Type B pancreatic cell (in vitro differentiated cells): ENCODE measurements at regions not wholly inside any gene's neighbourhood (a gene's known extent, or its start where the extent isn't known, plus 50 kb on each side); places are given as distances from the start of the nearest gene placed in this dataset.

ENCODE experiments used
- DNase-seq: peaks from one replicate; pipeline ENCODE4 v3.0.0; 2021; ENCODE audit warnings: mixed read lengths; ENCODE audit not compliant: unreplicated experiment; ENCODE audit errors: extremely low spot score
- H3K27ac Mint-ChIP-seq: 2 replicates; pipeline ENCODE4 v1.8.0; 2021; ENCODE audit warnings: mild to moderate bottlenecking, mixed read lengths
- H3K27me3 Mint-ChIP-seq: 2 replicates; pipeline ENCODE4 v1.8.0; 2021; ENCODE audit warnings: mixed read lengths
- H3K36me3 Mint-ChIP-seq: 2 replicates; pipeline ENCODE4 v1.8.0; 2021; ENCODE audit warnings: mixed read lengths
- H3K4me1 Mint-ChIP-seq: one replicate; pipeline ENCODE4 v1.8.0; 2021; ENCODE audit warnings: mixed read lengths; ENCODE audit not compliant: unreplicated experiment
- H3K4me3 Mint-ChIP-seq: 2 replicates; pipeline ENCODE4 v1.8.0; 2021; ENCODE audit warnings: mild to moderate bottlenecking, mixed read lengths
- H3K9me3 Mint-ChIP-seq: 2 replicates; pipeline ENCODE4 v1.8.0; 2021; ENCODE audit warnings: mixed read lengths
- TF ChIP-seq, protein P1 (sequence below): fragments of 200-600 bp; sonication (generic); conservative IDR thresholded peaks from 2 replicates; pipeline ENCODE4 v1.5.0; 2021; ENCODE audit warnings: antibody characterized with exemption, mild to moderate bottlenecking

DNA sequence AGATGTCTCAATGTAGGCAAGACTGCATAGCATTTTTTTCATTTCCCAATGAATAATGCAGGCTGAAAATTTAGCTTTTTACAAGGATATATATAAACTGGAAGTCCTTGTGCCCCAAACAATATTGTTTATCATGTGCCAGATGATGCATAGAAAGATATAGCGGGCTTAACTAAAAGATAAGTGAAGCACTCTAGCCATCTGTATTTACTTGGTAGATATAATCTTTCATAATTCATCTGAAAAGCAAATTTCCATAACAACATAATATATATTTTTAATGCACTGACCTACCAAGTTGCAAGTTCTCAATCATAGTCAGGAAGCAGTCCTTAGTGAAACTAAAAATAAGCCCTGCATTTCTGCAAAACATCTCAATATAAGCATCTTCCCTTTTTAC is 653.3 kb downstream of the NLGN4X start:
- no peaks in the 10 kb centered on the region for H3K36me3 Mint-ChIP-seq
- no peak overlapping the region for H3K4me3 Mint-ChIP-seq
- no peaks in the 10 kb centered on the region for H3K4me1 Mint-ChIP-seq
- DNase-seq: no peak
- no peaks in the 10 kb centered on the region for H3K9me3 Mint-ChIP-seq
- no peaks in the 10 kb centered on the region for H3K27me3 Mint-ChIP-seq
- TF ChIP-seq, protein P1, sequence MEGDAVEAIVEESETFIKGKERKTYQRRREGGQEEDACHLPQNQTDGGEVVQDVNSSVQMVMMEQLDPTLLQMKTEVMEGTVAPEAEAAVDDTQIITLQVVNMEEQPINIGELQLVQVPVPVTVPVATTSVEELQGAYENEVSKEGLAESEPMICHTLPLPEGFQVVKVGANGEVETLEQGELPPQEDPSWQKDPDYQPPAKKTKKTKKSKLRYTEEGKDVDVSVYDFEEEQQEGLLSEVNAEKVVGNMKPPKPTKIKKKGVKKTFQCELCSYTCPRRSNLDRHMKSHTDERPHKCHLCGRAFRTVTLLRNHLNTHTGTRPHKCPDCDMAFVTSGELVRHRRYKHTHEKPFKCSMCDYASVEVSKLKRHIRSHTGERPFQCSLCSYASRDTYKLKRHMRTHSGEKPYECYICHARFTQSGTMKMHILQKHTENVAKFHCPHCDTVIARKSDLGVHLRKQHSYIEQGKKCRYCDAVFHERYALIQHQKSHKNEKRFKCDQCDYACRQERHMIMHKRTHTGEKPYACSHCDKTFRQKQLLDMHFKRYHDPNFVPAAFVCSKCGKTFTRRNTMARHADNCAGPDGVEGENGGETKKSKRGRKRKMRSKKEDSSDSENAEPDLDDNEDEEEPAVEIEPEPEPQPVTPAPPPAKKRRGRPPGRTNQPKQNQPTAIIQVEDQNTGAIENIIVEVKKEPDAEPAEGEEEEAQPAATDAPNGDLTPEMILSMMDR: no peak
- no peak overlapping the region for H3K27ac Mint-ChIP-seq

- H3K36me3 Mint-ChIP-seq: no peaks in the 10 kb centered on the region
- no peaks in the 10 kb centered on the region for H3K9me3 Mint-ChIP-seq
- TF ChIP-seq, protein P1: no peak
- no peak for DNase-seq
- H3K4me3 Mint-ChIP-seq: no peak overlapping the region
- no peaks in the 10 kb centered on the region for H3K27me3 Mint-ChIP-seq
- no peak overlapping the region for H3K27ac Mint-ChIP-seq
- H3K4me1 Mint-ChIP-seq: no peaks in the 10 kb centered on the region
These were observed 659.7 kb downstream of the NLGN4X start for GRCh38 chrX:5568934-5569333.

DNA sequence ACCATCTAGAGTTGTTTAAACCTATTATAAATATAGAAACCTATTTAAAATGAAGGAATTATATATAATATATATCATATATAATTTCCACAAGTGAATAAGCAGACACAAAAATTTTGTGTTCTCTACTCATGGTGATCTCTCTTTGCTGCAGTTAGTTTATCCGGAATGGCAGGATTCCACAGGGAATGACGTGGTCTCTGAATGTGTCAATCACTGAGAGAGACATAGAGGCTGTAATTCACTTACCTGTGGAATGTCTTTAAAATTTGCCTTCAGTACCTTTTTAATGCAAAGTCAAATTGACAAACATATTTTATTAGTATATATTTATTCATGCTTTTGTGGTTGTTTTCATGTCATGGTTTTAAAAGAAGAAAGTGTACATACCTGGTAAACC is 669.3 kb downstream of the NLGN4X start:
- Mint-ChIP-seq H3K4me3 (no peak overlapping the region), H3K36me3 (peaks cover 4% of the 10 kb centered on the region), H3K9me3 (peaks cover 24% of the 10 kb centered on the region), H3K27ac (peak overlapping the region; percentile 32), H3K27me3 (no peaks in the 10 kb centered on the region), H3K4me1 (no peaks in the 10 kb centered on the region)
- TF ChIP-seq, protein P1: no peak
- no peak for DNase-seq

DNA sequence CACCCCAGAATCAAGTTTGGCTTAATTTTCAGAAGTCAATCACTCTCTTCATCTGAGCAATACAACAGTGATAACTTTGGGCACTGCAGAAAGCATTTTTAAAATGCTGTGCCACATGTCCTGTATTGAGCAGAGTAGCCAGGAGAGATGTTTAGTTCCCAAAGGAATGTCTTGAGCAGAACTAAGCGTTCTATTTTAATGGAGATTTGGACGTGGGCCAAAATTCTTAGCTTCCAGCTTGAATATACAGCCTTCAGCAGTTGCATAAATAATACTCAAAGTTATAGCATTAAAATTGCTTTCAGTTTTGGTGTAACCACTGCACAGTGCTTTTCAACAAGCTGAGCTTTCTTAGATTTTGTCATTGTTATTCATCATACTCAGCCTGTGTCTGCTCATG is 679.2 kb downstream of the NLGN4X start:
- DNase-seq: no peak
- peaks cover 2% of the 10 kb centered on the region for H3K27me3 Mint-ChIP-seq
- no peak overlapping the region for H3K4me3 Mint-ChIP-seq
- no peaks in the 10 kb centered on the region for H3K4me1 Mint-ChIP-seq
- H3K36me3 Mint-ChIP-seq: no peaks in the 10 kb centered on the region
- TF ChIP-seq, protein P1: no peak
- no peaks in the 10 kb centered on the region for H3K9me3 Mint-ChIP-seq
- no peak overlapping the region for H3K27ac Mint-ChIP-seq

DNA sequence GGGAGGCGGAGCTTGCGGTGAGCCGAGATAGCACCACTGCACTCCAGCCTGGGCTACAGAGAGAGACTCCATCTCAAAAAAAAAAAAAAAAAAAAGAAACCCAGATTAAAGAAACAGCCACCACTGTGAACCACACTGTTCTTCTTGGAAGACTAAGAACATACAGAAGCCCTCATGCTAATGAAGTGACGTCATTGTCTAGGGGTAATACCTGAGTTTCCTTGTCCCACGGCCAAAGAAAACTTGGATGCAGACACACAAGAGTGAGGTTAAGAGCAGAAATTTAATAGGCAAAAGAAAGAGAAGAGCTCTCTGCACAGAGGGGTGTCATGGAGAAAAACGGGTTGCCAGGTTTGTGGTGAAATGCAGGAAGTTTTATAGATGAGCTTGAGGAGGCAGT is 691.6 kb downstream of the NLGN4X start:
- Mint-ChIP-seq H3K9me3 (peaks cover 8% of the 10 kb centered on the region), H3K36me3 (no peaks in the 10 kb centered on the region), H3K27ac (no peak overlapping the region), H3K27me3 (peaks cover 10% of the 10 kb centered on the region), H3K4me1 (no peaks in the 10 kb centered on the region), H3K4me3 (no peak overlapping the region)
- no peak for DNase-seq
- TF ChIP-seq, protein P1: no peak

DNA sequence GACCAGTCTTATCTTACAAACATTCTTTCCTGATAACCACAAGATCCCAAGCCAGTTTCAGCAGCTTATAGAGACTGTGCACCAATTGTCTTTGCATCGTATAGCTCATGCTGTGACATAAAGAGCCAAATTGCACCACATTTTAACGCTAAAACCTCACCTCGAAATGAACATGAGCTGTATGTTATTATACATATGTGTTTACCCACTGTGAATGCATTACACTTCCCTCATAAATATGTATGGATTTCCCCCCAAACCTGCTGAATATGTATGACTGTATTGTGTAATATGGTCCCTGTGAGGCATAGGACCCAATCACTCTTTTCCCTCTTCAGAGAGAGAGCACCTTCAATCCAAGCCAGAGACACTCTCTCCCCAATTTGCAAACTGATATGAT is 692.4 kb downstream of the NLGN4X start:
- no peaks in the 10 kb centered on the region for H3K36me3 Mint-ChIP-seq

More for the DNA sequence above, 692.4 kb downstream of the NLGN4X start:
- no peaks in the 10 kb centered on the region for H3K4me1 Mint-ChIP-seq
- DNase-seq: no peak
- TF ChIP-seq, protein P1: no peak
- H3K9me3 Mint-ChIP-seq: peaks cover 8% of the 10 kb centered on the region
- peaks cover 13% of the 10 kb centered on the region for H3K27me3 Mint-ChIP-seq
- no peak overlapping the region for H3K27ac Mint-ChIP-seq
- no peak overlapping the region for H3K4me3 Mint-ChIP-seq
